GM18511 (cell line): ENCODE measurements at regions not wholly inside any gene's neighbourhood (a gene's known extent, or its start where the extent isn't known, plus 50 kb on each side); places are given as distances from the start of the nearest gene placed in this dataset.
"Not testable (repeated sequence)": the region's sequence is repeated elsewhere in the genome, so short reads cannot be mapped to it uniquely, and the experiment has no call there.

Experiments
- ATAC-seq: cut with Tn5 transposase; IDR thresholded peaks from one replicate; pipeline ENCODE4 v1.9.1; 2021; ENCODE audit warnings: mild to moderate bottlenecking, moderate library complexity; ENCODE audit not compliant: unreplicated experiment

DNA sequence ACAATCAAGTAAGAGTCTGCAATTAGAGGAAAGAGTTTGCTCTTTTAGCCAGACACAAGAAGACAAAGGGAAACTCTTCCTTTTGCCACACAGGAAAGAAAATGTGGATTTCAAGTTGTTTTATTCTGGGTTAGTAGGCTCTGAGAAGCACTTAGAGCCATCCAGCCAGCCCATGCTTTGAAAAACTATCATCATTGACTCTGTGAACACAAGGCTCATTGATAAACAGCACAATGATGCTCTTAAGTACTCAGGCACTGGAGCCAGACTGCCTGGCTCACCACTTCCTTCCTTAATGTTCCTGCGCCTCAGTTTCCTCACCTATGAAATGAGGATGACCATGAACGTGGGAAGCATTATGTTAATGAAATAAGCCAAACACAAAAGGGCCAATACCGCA, 150.2 kb upstream of the EEA1 start:
- no peak for ATAC-seq

DNA sequence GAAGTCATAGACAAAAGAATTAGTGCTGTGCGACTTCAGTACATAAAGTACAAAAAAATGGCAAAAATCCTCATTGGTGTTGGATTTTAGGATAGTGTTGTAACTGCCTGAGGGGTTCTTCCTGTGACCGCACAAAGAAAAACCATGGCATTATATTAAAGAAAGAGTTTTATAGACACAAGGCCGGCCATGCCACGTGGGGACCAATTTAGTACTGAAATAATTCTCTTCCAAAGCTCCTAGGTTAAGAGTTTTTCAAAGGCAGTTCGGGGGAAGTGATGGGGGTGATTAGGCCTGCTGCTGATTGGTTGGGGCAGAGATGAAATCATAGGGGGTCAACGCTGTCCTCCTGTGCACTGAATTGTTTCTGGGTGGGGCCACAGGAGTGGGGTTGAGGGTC, 150.9 kb upstream of the EEA1 start:
- ATAC-seq, result no peak

DNA sequence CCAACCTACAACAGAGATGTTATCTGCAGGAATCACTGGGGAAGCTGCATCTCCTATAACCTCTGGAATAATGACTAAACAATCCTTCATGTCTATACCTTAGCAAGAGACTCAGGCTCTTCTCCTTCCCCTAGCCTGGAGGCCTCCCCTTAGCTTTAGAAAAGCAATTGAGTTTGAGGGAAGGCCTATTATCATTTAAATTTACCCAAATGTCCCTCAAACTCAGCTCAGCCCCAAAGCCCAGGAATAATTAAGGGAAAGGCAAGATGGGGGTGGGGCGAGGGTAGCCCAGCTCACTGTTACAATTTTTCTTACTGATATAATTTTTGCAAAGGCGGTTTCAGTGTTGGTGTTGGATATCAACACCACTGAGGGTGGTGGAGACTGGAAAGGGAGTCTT, 151.4 kb upstream of the EEA1 start:
- ATAC-seq, result no peak

DNA sequence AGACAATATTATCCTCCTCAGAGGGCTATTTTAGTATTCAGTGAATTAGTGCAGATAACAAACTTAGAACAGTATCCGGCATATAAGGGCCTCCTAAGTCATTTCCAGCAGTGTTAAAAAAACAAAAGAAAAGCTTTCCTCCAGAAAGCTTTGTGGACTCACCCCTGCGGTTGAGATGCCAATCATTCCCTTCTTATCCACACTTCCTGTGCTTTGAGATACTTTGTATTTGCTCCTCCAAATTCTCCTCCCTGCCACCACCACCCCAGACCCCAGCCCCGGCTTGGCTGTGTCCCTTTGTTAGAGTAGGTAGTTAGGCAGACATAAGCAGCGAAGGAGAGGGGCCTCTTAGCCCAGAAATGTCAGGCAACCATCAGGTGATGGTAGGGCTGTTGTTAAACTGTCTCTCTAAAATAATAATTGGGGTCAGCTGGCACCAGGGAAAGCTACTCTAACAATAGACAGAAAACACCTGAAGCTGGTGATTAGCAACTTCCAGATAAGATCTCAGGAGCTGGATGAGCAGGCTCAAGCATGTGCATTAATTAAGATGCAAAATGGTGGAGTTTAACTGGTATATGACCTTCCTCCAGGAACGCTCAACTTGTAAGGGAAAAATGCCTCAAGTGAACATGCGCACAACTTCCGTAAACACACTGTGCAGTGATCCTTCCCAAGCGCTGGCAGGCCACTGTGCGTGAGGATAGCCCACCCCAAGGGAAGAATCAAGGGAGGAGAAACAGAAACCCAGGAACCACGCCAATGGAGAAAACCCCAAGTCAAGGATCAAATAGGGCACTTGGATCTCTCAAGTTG, 152.1 kb upstream of the EEA1 start:
- ATAC-seq, result no peak

DNA sequence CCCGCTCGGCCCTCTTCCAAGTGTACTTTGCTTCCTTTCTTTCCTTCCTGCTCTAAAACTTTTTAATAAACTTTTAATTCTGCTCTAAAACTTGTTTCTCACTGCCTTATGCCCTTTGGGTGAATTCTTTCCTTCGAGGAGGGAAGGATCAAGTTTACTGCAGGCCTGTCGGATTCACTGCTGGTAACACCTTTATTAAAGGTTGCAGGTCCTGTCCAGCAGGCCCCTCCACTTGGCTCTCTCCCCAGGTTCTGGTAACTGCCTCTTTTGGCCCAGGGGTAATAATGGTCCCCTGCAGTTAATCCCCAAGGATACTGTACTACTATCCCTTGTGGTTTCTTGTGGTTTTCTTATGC, 152.7 kb upstream of the EEA1 start:
- ATAC-seq, result no peak

DNA sequence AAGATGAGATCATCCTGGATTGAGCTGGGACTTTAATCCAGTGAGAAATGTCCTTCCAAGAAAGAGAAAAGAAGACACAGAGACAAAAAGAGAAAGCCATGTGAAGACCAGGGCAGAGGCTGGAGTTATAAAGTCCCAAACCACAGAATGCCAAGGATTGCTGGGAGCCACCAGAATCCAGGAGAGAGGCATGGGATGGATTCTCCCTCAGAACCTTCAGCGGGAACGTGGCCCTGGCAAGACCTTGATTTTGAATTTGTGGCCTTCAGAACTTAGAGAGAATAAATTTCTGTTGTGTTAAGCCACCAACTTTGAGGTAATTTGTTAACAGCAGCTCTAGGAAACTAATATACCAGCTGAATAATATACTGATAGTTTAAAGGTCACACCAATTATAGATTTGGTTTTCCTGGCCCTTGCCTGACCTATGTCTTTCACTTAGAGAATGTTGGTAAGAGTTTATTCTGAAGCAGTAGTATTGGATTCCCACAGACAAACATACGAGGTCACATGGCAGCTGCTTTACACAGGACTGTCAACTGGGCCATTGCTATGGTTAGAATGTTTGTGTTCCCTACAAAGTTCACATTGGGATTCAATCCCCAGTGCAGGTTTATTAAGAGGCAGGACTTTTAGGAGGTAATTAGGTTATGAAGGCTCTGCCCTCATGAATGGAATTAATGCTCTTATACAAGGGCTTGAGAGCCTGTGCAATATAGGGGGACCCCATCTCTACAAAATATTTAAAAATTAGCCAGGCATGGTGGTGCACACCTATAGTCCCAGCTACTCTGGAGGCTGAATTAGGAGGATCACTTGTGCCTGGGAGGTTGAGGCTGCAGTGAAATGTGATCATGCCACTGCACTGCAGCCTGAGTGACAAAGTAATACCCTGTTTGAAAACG, 156.5 kb upstream of the EEA1 start:
- ATAC-seq, result no peak

DNA sequence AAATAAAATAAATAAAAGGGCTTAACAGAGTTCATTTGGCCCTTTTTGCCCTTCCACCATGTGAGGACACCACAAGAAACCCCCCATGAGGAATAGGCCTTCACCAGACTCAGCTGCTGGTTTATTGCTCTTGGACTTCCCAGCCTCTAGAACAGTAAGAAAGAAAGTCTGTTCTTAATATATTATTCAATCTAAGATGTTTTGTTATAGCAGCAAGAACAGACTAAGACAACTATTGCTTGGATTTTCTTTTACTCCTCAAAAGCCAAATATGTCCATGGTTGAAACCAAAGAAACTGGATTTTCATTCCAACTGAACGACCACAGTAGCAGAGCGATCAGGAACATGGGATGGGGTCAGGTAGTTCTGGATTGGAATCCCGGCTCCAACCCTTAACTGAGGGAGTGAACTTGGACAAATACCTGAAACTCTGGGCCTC, 157.2 kb upstream of the EEA1 start:
- ATAC-seq, result no peak

DNA sequence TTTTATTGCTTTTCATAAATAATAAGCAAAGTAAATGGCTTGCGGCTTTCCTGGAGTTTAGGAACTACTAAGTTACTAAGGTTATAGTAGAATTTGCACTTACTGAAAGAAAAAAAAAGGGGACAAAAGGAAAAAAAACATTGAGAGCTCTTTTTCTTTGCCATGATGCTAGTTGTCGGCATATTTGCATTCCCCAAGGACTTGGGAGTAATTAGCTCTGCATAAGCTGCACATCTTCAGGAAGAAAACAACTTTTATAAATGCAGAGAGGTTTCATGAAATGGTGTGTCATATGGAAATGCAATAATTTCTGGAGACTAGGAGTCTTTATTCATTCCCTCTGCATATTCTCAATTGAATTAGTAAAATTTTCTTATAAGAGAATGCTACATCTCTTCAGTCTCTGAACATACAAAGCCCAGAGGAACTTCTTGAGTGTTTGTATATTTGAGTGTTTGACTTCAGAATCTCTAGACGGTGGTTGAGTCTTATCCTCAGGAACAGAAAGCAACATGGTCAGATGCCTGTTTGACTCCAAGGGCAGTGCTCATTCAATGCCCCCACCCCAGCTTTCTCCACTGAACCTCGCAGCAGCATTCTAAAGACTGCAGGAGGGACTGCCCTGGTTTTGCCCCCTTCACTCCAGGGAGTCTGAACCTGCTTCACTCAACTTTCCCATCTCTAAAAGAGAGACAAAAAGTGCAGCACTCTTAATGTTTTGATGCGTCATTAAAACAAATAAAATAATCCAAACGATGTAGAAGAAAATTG, 158.9 kb upstream of the EEA1 start:
- no peak for ATAC-seq

DNA sequence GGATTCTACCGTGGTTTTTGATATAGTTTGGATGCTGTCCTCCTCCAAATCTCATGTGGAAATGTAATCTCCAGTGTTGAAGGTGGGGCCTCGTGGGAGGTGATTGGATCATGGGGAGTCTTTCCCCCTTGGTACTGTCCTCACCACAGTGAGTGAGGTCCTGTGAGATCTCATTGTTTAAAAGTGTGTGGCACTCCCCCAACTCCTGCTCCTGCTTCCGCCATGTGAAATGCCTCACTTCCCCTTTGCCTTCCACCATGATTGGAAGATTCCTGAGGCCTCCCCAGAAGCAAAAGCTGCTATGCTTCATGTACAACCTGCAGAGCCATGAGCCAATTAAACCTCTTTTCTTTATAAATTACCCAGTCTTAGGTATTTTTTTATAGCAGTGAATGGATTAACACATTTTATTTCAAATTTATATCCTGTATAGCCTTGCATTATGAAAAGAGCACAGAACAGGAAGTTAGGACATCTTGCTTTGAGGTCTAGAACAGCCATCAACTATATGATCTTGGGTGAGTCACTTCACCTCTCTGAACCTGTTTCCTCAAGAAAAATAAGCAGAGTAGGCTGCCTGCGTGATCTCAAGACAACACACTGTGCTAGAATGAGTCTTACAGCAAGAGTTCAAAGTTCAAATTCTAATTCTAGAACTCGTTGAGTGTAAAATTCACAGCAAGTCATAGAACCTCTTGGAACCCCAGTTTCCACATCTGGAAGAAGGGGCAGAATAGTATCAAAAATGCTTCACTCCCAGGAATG, 160.9 kb upstream of the EEA1 start:
- ATAC-seq, result no peak

DNA sequence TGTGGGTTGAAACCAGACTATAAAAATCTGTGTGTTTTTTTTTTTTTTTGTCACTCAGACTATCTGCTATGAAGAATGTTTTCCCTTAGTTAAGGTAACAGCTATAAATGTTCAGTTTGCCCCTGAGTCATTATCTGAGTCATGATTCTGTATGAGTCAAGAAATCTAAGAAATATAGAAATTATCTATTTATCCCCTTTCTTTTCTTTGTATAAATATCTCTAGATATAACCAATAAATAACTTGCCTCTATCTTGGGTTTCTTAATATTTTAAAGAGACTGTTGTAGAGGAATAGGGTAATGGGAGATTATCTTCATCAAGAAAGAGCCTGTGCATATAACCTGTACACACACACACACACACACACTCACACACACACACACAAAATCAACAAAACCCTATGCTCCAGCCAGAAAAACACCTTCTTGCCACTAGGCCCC, 161.7 kb upstream of the EEA1 start:
- ATAC-seq, result no peak

DNA sequence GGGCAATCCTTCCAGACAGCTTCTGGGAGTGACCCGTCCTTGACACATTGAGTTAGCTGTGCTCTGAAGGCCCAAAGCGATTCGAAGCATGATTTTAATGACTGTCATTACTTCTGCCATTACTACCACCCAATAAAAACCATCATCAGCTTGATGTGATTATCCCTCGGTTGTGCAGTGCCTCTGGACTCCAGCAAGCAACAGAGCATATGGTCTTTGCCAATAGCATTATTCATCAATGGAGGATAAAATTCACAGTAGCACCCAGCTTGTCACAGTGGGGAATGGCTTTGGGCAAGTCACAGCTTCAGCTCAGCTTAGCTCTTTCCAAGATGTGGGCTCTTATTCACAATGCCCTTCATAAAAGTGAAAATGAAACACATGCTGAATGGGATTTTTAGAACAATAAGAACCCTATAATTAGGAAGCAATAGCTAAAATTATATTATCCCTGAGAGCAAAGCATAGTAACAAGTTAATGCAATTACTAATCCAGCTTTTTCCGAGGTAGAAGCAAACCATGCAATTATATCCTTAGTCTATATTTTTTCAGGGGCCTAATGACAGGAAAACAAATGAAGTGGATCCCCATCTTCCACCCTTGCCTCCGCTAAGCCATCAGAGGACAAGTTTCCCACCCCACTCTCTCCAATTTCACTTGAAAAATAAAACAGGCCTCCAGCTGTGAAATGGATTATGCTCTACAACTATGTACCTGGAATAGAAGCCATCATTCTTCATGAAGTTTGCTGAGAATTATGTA, 163.0 kb upstream of the EEA1 start:
- ATAC-seq, result no peak

DNA sequence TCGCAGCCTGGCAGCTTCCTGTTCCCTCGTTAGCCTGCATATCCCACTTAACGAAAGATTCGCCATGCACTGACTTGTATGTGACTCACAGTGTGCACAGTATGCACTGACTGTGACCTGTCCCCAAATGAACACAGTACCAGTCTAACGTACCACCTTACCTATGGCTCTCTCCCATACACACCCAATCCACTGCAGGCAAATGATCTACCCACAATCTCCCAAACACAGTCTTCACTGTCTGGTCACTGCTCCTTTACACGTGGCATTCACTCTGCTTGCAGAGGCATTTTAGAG, 163.5 kb upstream of the EEA1 start:
- ATAC-seq, result no peak

DNA sequence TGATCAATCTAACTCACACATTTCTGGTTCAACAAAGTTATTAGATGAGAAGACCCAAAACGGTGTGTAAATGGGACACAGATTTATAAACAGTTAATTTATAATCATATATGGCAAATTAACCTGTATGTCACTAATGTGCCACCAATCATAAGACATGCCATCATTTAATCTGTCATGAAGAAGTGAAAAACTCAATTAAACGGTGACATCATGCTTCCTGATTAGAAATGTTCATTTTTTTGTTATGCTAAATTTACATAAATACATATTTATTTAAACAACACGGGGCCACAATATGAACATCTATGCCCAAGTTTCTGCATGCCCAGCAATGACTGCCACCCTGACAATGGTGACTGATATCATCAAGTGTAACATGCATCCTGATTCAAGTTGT, 164.1 kb upstream of the EEA1 start:
- ATAC-seq, result no peak

DNA sequence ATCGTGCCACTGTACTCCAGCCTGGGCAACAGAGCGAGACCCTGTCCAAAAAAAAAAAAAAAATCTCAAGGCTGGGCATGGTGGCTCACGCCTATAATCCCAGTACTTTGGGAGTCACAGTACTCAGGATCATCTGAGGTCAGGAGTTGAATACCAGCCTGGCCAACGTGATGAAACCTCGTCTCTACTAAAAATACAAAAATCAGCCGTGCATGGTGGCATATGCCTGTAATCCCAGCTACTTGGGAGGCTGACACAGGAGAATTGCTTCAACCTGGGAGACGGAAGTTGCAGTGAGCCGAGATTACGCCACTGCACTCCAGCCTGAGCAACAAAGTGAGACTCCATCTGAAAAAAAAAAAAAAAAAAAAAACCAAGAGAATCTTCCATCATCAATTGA, 165.1 kb upstream of the EEA1 start:
- not testable (repeated sequence) for ATAC-seq

DNA sequence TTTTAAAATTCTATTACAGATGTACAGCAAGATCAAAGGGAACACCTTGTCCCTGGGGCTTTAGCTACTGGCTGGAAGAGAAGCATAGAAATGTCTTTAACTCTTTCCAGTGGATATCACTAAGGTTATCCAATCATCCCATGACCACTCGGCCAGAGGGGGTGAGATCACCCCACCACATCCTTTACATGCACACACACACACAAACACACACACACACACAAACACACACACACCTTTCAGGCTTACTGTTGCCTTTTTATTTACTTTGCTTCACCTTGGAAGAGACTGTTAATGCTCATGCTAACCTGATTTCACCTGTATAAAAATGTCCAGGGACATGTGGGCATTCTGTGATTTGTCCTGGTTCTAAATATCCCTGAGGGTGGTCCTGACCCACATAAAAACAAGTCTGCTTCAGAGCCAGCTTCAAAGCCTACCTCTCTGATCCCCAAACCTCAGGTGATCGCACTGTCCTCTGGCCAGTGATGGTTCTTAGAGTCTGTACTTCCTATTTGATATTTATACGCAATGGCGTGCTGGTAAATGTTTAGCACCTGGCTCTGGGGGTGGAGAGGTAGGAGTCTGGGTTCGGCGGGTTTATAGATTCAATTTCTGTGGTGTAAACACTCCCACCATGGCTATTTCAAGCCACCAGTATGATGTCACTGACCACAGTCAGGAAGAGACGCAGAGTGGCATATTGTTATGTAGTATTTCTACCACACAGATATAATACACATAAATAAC, 166.1 kb upstream of the EEA1 start:
- ATAC-seq, result peak; percentile 98

DNA sequence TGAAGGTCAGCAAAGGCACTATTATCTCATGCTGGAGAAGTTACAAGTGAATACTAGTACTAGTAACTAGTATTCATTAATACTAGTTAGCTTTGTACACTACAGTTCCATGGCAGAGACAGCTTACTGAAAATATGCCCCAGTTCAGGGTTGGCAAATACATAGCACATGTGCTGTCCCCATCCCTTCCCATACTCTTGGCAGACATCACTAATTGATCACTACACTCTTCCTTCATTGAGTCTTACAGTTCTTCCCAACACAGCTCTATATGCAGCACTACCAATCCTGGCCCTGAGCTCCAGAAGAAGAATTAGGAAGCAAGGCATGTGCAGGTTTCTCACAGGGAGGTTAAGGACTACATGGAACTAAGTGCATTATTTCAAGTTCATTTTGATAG, 168.3 kb upstream of the EEA1 start:
- ATAC-seq, result no peak

DNA sequence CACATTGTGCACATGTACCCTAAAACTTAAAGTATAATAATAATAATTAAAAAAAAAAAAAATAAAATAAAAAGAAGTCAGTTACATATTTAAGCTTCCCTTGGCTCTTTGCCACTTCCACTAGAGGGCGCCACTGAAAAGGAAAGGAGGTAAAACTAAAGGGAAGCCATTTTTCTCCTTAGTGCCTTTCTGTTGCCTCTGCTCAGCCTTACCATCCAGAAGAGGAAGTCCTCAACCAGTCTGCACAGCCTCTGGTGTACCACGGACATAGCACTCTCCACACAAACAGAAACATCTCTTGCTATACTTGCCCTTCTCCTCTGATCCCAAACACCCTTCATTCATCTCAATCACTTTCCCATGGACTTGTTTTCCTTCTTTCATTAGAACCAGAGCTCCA, 169.0 kb upstream of the EEA1 start:
- ATAC-seq, result no peak

DNA sequence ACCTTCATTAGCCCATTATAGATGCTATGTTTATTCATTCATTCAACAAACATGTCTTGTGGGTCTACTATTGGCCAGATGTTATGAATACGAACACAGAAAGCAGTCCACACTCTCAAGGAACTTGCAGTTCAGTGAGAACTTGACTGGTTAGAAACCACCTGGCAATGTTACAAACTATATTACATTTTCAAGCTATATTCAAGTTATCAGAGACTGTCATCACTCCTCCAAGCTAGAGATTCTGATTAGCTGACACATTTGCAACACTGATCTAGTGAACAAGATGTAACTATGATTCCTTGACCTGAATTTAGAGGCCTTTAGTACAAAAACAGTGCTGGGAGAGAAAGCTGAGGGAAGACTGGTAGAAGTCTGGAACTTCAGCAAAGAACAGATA, 170.7 kb upstream of the EEA1 start:
- ATAC-seq, result no peak

DNA sequence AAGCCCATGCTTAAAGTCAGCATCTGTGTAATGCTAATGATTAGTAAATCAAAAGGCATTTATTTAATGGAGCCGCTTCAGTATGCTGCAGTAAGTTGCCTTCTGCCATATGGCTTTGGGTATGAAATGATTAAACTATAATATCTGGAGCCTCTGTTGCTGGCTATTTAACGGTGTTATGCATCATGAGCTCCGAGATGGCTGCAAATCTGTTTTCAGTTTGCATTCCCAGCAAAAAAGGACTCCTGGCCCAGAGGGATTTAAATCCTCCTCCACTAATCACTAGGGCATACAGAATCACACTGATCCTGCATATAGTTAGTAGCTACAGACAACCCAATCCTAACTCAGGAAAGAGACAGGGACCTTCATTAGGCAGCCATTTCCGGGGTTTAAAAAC, 171.5 kb upstream of the EEA1 start:
- no peak for ATAC-seq
